NT2/D1 (cell line): ENCODE measurements at regions not wholly inside any gene's neighbourhood (a gene's known extent, or its start where the extent isn't known, plus 50 kb on each side); places are given as distances from the start of the nearest gene placed in this dataset.

Experiments used
- SUZ12 ChIP-seq: IDR thresholded peaks from 2 replicates; pipeline ENCODE4 v1.6.1; 2011; ENCODE audit not compliant: insufficient read length, insufficient read depth; ENCODE audit errors: extremely low read depth
- YY1 ChIP-seq: IDR thresholded peaks from 2 replicates; pipeline ENCODE4 v1.6.1; 2011; ENCODE audit not compliant: insufficient read length, insufficient read depth
- ZNF274 ChIP-seq: IDR thresholded peaks from 2 replicates; pipeline ENCODE4 v1.6.1; 2011; ENCODE audit warnings: mild to moderate bottlenecking, low read depth, low read length

DNA sequence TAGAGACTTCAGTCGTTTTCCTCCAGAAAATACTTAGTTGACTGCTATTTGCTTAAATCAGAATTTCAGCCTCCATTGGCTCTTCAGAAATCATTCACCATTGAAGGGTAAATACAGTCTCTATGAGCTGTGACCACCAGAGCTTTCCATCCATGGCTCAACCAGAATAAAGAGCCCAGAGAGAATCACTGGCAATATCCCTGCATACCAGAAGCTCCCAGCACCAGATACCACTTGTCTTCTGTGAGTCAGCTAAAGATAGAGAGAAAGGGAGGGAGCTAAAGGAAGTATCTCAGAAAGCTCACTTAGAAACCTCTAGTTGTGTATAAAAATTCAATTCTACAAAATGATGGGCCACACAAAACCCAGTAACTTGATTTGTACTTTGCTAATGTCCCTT is 115.2 kb upstream of the TMCO5A start:
- TF ChIP-seq ZNF274 (no peak), SUZ12 (no peak), YY1 (no peak)
